Muscle layer of duodenum (tissue), 2 donors: ENCODE measurements at regions not wholly inside any gene's neighbourhood (a gene's known extent, or its start where the extent isn't known, plus 50 kb on each side); places are given as distances from the start of the nearest gene placed in this dataset.

Experiments used
- H3K27ac ChIP-seq: one replicate; pipeline ENCODE4 v1.7.0; 2013; ENCODE audit warnings: mild to moderate bottlenecking, low read length
- H3K27me3 ChIP-seq: one replicate; pipeline ENCODE4 v1.7.0; 2013; ENCODE audit warnings: low read depth, mild to moderate bottlenecking, control low read depth, low read length
- H3K36me3 ChIP-seq, 2 donors: one replicate each; pipeline ENCODE4 v1.7.0; 2013; ENCODE audit warnings: low read length in 2 of 2, control low read depth in 1 of 2, mild to moderate bottlenecking in 1 of 2; ENCODE audit not compliant: insufficient read depth in 2 of 2, control insufficient read depth in 1 of 2
- H3K4me1 ChIP-seq, 2 donors: one replicate each; pipeline ENCODE4 v1.7.0; 2013; ENCODE audit warnings: low read length in 2 of 2, mild to moderate bottlenecking in 2 of 2, control low read depth in 1 of 2, moderate library complexity in 1 of 2; ENCODE audit not compliant: insufficient read depth in 2 of 2, control insufficient read depth in 1 of 2
- H3K4me3 ChIP-seq, 2 donors: one replicate each; pipeline ENCODE4 v1.7.0; 2013; ENCODE audit warnings: low read length in 2 of 2, low read depth in 1 of 2, mild to moderate bottlenecking in 1 of 2
- H3K9me3 ChIP-seq, 2 donors: one replicate each; pipeline ENCODE4 v1.7.0; 2013; ENCODE audit warnings: low read length in 2 of 2, control low read depth in 1 of 2, mild to moderate bottlenecking in 1 of 2; ENCODE audit not compliant: control insufficient read depth in 1 of 2
- donor health status: healthy.

- Histone ChIP-seq H3K36me3 (no peaks in the 10 kb centered on the region), H3K4me1 (peaks cover 0 to 15% of the 10 kb centered on the region in 2 donors), H3K27me3 (no peaks in the 10 kb centered on the region), H3K9me3 (no peaks in the 10 kb centered on the region), H3K4me3 (no peak overlapping the region), H3K27ac (no peak overlapping the region)
These were observed 135.7 kb downstream of the QDPR start for GRCh38 chr4:17376205-17376604.

- H3K36me3 ChIP-seq = no peaks in the 10 kb centered on the region
- peaks cover 0 to 15% of the 10 kb centered on the region in 2 donors for H3K4me1 ChIP-seq
- no peaks in the 10 kb centered on the region for H3K27me3 ChIP-seq
- no peak overlapping the region for H3K27ac ChIP-seq
- H3K4me3 ChIP-seq = no peak overlapping the region
- no peaks in the 10 kb centered on the region for H3K9me3 ChIP-seq
These were observed 138.2 kb downstream of the QDPR start for GRCh38 chr4:17373666-17374065.

GRCh38 chr4:17370818-17371217 is 141.1 kb downstream of the QDPR start:
- no peaks in the 10 kb centered on the region for H3K9me3 ChIP-seq
- no peaks in the 10 kb centered on the region for H3K27me3 ChIP-seq
- H3K4me1 ChIP-seq = peaks cover 0 to 5% of the 10 kb centered on the region in 2 donors
- no peak overlapping the region for H3K4me3 ChIP-seq
- H3K36me3 ChIP-seq = no peaks in the 10 kb centered on the region
- H3K27ac ChIP-seq = no peak overlapping the region

GRCh38 chr4:17368408-17368807 is 143.5 kb downstream of the QDPR start:
- H3K4me3 ChIP-seq = no peak overlapping the region
- no peak overlapping the region for H3K27ac ChIP-seq
- no peaks in the 10 kb centered on the region for H3K36me3 ChIP-seq
- H3K9me3 ChIP-seq = no peaks in the 10 kb centered on the region
- H3K27me3 ChIP-seq = no peaks in the 10 kb centered on the region
- H3K4me1 ChIP-seq = no peaks in the 10 kb centered on the region

GRCh38 chr4:17367201-17367600 is 144.7 kb downstream of the QDPR start:
- H3K27ac ChIP-seq = no peak overlapping the region
- H3K9me3 ChIP-seq = no peaks in the 10 kb centered on the region

GRCh38 chr4:17366496-17366895 is 145.4 kb downstream of the QDPR start:
- no peaks in the 10 kb centered on the region for H3K4me1 ChIP-seq
- no peaks in the 10 kb centered on the region for H3K36me3 ChIP-seq
- H3K27ac ChIP-seq = no peak overlapping the region
- no peak overlapping the region for H3K4me3 ChIP-seq
- H3K9me3 ChIP-seq = no peaks in the 10 kb centered on the region
- no peaks in the 10 kb centered on the region for H3K27me3 ChIP-seq

More at GRCh38 chr4:17367201-17367600, 144.7 kb downstream of the QDPR start:
- Histone ChIP-seq H3K27me3 (no peaks in the 10 kb centered on the region), H3K4me1 (no peaks in the 10 kb centered on the region), H3K36me3 (no peaks in the 10 kb centered on the region), H3K4me3 (no peak overlapping the region)

GRCh38 chr4:17362430-17362829 is 149.5 kb downstream of the QDPR start:
- no peak overlapping the region for H3K27ac ChIP-seq
- H3K9me3 ChIP-seq = no peaks in the 10 kb centered on the region
- no peaks in the 10 kb centered on the region for H3K36me3 ChIP-seq
- no peak overlapping the region for H3K4me3 ChIP-seq
- H3K4me1 ChIP-seq = no peaks in the 10 kb centered on the region
- H3K27me3 ChIP-seq = no peaks in the 10 kb centered on the region

GRCh38 chr4:17358241-17358640 is 153.6 kb downstream of the QDPR start:
- Histone ChIP-seq H3K27me3 (no peaks in the 10 kb centered on the region), H3K27ac (no peak overlapping the region), H3K36me3 (no peaks in the 10 kb centered on the region), H3K4me1 (no peaks in the 10 kb centered on the region), H3K9me3 (peaks cover 0 to 4% of the 10 kb centered on the region in 2 donors), H3K4me3 (no peak overlapping the region)

GRCh38 chr4:17356926-17357325 is 155.0 kb downstream of the QDPR start:
- Histone ChIP-seq H3K36me3 (no peaks in the 10 kb centered on the region), H3K9me3 (peaks cover 0 to 4% of the 10 kb centered on the region in 2 donors), H3K4me3 (no peak overlapping the region), H3K4me1 (no peaks in the 10 kb centered on the region), H3K27ac (no peak overlapping the region), H3K27me3 (no peaks in the 10 kb centered on the region)

GRCh38 chr4:17352357-17352756 is 159.5 kb downstream of the QDPR start:
- H3K9me3 ChIP-seq = peaks cover 0 to 4% of the 10 kb centered on the region in 2 donors
- H3K27ac ChIP-seq = no peak overlapping the region
- H3K36me3 ChIP-seq = no peaks in the 10 kb centered on the region
- H3K27me3 ChIP-seq = no peaks in the 10 kb centered on the region
- H3K4me3 ChIP-seq = no peak overlapping the region
- H3K4me1 ChIP-seq = no peaks in the 10 kb centered on the region

- H3K36me3 ChIP-seq = no peaks in the 10 kb centered on the region
- H3K9me3 ChIP-seq = no peaks in the 10 kb centered on the region
- no peaks in the 10 kb centered on the region for H3K27me3 ChIP-seq
- H3K4me3 ChIP-seq = no peak overlapping the region
- H3K4me1 ChIP-seq = no peaks in the 10 kb centered on the region
- no peak overlapping the region for H3K27ac ChIP-seq
These were observed 164.4 kb downstream of the QDPR start for GRCh38 chr4:17347445-17347844.

- Histone ChIP-seq H3K27me3 (no peaks in the 10 kb centered on the region), H3K4me1 (no peaks in the 10 kb centered on the region), H3K27ac (no peak overlapping the region), H3K9me3 (no peaks in the 10 kb centered on the region), H3K4me3 (no peak overlapping the region), H3K36me3 (no peaks in the 10 kb centered on the region)
These were observed 172.5 kb downstream of the QDPR start for GRCh38 chr4:17339376-17339775.
